GM19455 (cell line): ENCODE measurements at regions not wholly inside any gene's neighbourhood (a gene's known extent, or its start where the extent isn't known, plus 50 kb on each side); places are given as distances from the start of the nearest gene placed in this dataset.
"Not testable (repeated sequence)": the region's sequence is repeated elsewhere in the genome, so short reads cannot be mapped to it uniquely, and the experiment has no call there.

Experiments used
- ATAC-seq: cut with Tn5 transposase; IDR thresholded peaks from one replicate; pipeline ENCODE4 v1.9.1; 2021; ENCODE audit not compliant: unreplicated experiment

DNA sequence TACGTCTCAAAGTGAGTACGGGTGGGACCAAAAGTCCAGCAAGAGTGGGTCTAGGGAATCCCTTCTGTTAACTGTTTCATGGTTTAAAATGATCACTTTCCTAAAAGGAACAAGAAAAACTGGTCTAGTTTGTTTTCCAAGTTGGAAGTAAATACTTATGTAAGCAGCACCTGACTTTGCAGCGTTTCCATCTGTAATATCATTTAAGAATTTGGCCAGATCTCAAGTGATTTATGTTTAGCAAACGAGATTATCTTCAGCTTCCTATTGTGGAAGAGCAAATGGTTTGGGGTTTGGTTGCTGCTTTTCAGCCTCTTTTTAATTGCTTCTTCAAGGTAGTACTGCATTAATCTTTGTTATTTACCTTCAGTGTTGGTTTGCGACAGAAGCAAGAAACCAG, 50.4 kb downstream of the FHIP1A start:
- no peak for ATAC-seq

DNA sequence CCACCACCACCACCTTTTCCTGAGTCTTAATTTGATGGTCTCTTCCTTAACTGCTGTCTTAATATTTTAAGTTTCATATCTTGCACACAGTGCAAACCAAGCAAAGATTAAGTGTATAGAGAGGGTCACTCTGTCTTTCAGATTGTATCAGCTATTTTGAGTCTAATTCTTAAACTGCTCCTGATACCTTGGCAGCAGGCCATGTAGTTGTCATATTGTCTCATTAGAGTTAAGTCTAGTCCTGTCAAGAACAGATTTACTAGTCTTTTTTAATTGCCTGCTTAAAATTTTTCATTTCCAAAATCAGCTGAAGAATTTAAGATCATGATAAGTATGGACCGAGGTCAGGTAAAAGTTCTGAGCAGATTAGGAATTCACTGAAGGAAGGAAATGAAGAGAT, 51.5 kb downstream of the FHIP1A start:
- ATAC-seq = no peak

DNA sequence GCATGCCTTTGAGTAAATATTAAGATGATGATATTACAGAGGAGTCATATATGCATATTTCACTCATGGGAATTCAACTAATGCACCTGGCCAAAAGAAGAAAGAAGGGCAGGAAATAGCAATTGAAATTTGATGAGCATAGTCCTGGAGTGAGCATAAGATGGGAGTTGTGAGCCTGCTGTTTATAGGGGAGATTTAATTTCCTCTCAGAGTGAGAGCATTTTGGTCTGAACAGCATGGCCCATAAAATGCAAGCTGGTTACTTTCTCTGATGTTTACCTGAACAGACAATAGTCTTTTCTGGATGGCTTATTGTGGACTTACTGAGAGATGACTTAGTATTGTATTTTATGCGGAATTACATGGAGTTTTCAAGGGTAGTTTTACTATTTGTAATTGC, 53.6 kb downstream of the FHIP1A start:
- no peak for ATAC-seq

DNA sequence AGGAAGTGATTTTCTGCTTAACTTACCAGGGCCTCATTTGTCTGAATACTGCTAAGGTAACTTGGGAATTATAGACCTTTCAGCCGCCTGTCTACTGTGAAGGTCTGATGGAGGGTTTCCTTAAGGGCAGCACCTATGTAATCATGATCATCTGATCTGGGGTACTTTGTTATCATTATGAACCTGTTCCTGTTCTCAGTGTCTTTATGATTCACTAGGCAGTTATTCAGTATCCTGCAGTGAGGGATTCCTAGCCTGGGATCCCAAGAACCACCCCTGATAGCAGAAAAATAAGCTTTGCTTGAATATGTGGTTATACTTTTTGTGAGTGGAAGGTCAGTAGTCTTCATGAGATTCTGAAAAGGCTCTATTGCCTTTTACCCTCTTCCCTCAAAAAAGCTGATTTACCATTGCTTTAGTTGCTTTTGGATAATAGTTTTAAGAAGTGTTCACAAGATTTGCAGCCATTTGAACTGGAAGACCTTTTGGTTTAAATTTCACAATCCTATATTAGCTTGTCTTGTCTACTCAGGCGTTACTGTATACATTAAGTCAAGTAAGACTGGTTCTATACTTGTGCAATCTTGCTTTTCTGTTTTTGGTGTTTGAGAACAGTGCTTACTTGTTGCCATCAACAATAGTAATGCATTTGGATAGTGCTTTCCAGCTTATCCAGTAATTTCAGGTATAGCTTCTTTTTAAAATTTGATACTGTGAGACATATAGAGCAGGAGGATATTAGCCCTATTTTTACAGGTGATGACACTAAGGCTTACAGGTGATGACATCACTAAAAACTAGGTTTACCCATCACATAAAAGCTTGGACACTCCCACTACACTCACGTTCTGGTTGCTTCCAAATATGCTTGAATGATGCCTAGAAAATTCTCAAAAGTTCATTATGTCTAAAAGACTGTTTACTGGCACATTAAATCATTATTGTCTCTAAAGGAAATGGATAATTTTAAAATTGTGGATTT, 60.0 kb downstream of the FHIP1A start:
- ATAC-seq = no peak

DNA sequence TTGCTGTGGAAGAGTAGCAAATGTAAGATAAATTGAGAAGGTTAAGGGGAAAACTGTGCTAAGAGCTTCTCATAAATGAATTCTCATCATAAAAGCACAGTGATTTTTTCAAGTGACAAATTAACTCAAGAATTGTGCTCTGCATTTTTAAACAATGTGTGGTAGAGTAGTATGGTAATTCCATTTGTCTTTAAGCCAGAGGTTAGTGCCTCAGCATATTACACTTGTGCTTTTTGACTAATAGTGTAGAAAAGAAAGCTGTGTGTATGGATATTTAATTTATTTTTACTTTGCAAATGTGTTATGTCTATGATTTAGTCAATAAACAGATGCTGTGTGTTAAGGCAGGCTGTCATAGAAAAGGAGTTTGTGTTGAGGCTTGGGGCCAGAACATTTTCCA, 61.0 kb downstream of the FHIP1A start:
- no peak for ATAC-seq

DNA sequence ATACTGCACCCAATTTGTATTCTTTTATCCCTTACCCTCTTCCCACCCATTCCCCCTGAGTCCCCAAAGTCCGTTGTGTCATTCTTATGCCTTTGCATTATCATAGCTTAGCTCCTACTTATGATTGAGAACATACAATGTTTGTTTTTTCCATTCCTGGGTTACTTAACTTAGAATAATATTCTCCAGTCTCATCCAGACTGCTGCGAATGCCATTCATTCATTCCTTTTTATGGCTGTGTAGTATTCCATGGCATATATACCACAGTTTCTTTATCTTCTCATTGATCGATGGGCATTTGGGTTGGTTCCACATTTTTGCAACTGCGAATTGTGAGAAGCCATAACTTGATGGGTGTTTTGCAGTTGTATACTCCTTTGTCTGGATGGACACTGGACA, 62.8 kb downstream of the FHIP1A start:
- no peak for ATAC-seq

DNA sequence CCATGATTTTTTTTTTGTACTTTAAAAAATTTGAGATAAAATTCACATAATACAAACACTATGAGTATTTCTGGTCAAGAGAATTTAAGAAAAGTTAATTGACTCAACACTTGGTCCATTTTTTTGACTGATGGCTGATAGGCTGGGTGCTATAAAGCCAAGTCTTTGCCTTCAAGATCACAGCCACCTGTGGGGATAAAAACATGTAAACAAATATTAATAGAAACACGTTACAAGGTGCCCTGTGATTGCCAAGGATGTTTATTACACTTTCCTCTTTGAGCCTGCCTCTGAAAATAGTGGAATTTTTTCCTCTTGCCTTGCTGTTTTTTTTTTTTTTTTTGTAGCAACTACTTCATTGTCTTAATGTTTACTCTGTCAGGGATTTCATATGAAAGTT, 63.3 kb downstream of the FHIP1A start:
- ATAC-seq = no peak

DNA sequence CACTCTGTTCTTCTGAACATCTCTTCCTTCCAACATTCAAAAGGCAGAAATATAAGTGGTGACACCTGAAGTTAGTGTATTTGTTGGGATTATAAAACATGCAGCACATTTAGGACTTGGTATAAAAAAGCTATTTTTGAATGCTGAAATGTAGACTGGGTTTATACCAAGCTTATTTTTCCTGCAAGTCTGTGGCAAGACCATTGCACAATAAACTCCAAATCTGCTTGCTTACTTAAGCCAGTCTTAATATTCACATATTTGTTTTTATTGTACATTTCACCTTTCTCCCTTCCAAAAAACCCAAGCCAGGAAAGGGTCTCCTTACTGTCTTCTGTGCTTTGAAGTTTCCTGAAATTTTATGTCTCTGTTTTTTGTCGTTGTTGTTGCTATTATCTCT, 63.7 kb downstream of the FHIP1A start:
- no peak for ATAC-seq

DNA sequence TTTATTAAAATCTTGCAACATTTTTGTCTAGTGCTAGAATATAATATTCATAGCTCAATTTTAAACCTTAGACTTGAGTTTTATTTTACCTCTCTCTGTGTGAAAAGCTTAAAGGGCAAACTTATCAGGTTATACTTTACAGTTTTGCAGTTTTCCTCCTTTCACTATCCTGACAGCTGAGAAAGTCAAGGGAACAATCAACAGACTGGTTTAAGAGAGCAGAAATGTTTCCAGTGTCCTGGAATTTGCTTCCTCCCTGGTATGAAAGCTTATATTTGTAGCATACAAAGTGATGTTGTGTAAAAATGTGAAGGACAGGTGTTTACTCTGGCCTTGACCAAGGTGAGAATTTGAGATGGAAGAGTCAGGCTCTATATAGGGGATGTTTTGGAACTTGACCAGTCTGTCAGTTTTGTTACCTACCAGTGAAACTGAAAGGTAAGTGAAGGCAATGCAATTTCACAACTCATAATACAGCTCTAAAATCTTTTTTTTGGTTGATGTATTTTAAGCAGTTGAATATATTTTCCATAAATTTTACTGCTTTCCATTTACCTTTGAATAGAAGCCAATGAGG, 64.6 kb downstream of the FHIP1A start:
- no peak for ATAC-seq

DNA sequence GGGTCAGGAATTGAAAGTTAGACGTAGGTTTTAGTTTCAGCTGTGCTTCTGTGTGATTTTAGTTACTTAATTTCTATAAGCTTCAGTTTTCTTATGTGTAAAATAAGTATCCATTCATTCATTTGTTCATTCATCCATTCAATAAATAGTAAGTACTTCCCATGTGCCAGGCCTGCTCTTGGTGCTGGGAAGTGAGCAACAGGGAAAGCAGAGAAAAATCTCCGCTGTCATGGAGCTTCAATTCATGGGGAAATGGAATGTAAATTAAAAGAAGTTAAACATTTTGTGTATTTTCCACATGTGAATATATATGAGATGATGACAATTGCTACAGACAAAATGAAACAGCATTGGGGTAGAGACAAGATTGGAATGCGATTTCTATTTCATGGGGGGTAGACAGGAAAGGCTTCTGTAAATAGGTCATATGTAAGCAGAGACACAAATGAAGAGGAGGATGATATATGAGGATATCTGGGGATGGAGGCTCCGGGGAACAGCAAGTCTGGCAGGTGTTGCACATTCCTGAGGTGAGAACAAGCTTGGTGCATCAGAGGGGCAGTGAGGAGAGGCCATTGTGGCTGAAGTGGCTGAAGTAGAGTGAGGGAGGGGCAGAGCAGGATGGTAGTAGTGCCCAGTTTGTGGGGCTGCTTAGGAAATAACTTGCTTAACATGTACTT, 66.2 kb downstream of the FHIP1A start:
- ATAC-seq = no peak

DNA sequence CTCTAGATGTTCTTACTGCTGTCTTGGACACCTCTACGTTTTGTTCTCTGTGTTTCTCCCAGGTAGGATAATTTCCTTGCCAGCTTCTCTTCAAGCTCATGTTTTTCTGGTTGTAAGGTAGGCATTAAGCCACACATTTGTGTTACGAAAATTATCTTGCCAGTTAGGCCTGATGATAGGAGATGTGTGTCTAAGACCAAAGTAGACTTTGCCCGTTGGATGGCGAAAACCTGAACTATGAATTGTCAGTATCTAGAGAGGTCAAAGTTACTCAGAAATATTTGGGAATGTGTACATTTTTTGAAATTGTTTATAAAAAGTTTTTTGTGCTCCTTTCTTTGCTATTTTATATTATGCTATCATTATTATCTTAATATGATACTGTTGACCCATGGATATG, 72.8 kb downstream of the FHIP1A start:
- no peak for ATAC-seq

DNA sequence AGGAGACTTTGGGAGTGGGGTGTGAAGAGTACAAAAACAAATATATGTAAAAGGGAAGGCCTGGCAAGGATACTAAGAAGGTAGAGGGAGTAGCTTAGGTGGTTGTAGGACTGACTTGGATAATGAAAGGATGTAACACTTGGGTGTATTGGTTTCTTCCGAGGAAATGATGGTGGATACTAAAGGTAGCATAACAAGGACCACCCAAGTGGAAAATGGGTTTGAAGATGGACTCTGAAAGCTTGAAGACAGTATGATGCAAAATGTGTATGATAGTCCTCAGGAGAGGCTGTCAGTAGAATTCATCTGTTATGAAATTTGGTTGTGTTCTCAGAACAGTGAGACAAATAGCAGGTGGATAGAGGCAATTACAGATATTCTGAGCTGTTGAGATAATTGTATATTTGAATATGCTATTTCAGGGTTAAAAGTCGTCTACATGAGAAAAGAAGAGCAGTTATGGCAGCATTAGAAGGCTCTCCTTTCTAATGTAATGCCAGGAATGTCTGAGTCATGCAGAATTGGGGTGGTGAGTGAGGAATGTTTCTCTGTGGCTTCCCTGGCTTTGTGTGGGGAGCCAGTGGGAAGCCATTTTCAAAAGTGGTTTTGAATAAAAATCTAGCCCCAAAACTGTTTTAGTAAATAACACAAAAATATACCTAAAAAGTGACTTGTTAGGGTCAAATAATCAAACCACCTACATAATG, 75.6 kb downstream of the FHIP1A start:
- no peak for ATAC-seq

DNA sequence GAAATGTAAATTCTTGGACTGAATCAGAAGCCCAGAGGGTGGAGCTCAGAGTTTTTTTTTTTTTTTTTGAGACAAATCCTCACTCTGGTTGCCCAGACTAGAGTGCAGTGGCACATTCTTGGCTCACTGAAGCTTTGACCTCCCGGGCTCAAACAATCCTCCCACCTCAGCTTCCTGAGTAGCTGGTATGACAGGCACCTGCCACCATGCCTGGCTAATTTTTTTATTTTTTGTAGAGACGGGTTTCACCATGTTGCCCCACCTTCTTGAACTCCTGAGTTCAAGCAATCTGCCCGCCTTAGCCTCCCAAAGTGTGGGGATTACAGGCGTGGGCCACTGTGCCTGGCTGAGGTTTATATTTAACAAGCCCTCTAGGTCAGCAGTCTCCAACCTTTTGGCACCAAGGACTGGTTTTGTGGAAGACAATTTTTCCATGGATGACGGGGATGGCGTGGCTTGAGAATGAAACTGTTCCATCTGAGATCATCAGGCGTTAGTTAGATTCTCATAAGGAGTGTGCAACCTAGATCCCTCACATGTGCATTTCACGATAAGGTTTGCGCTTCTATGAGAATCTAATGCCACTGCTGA, 76.7 kb downstream of the FHIP1A start:
- no peak for ATAC-seq

DNA sequence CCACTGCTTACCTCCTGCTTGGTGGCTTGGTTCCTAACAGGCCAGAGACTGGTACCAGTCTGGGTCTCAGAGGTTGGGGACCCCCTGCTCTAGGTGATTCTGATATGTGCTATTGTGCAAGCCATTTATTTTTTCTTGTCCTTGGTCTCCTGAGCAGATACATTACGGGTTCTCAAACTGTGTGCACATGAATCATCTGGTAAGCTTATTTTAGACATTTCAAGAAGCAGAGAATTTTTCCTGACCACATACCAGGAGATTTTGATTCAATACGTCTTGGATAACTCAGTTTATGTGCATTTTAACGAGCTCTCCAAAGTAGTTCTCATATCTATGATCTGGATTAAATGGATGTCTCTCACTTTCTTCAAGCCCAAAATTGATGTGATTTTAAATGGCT, 77.2 kb downstream of the FHIP1A start:
- no peak for ATAC-seq

DNA sequence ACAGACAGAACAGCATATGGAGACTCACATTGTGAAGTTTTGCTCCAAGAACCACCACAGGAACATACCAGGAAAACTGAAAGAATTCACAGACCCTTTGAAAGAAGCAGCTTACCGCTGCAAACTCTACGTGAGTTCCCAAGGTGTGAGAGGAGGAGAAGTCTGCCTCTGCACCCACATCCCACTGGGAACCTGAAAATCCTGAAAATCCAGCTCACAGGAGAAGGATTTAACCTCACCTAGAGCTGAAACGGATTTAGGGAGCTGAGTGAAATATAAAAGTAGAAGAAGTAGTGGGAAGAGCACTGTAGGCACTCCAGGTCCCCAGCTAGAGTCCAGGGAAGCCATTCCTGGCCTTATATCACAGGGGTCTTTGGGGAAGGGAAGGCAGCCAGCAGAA, 80.0 kb downstream of the FHIP1A start:
- ATAC-seq = no peak

DNA sequence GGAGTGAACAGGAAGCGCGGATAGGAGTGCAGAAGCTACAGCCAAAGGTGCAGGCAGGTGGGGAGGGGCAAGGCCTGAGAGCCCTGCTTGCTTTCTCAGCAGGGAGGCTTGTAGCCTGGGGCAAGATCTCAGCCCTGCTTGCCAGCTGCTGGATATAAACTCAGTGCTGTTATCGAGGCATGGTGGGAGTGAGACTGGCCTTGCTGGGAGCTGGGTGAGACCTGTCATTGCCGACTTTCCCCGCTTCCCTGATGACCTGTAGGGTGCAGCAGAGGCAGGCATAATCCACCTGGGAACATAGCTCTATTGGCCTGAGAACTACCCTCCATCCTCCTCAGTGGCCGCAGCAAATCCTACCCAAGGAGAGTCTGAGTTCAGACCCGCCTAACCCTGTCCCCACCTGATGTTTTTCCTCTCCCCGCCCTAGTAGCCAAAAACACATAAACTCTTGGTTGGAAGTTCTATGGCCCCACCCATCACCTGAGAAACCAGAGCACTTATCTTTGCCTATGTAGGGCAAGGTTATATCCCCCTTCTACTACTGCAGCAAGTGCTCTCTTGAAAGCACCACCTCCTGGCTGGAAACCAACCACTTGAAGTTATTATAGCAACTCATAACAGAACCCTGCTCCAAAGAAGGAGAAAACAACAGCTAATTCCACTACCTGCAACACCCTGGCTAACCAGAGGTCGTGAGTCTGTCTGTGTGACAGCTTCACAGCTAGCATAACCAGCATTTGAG, 80.7 kb downstream of the FHIP1A start:
- ATAC-seq = no peak

DNA sequence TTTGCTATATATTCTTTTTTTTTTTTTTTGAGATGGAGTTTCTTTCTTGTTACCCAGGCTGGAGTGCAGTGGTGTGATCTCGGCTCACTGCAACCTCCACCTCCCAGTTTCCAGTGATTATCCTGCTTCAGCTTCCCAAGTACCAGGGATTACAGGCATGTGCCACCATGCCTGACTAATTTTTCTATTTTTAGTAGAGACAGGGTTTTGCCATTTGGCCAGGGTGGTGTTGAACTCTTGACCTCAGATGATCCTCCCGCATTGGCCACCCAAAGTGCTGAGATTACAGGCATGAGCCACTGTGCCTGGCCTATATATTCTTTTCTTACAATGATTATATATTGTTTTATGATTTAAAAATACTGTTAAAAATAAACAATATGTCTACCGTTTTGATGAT, 86.6 kb downstream of the FHIP1A start:
- not testable (repeated sequence) for ATAC-seq

DNA sequence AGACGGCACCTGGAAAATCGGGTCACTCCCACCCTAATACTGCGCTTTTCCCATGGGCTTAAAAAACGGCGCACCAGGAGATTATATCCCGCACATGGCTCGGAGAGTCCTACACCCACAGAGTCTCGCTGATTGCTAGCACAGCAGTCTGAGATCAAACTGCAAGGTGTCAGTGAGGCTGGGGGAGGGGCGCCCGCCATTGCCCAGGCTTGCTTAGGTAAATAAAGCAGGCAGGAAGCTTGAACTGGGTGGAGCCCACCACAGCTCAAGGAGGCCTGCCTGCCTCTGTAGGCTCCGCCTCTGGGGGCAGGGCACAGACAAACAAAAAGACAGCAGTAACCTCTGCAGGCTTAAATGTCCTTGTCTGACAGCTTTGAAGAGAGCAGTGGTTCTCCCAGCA, 102.6 kb downstream of the FHIP1A start:
- ATAC-seq = not testable (repeated sequence)

DNA sequence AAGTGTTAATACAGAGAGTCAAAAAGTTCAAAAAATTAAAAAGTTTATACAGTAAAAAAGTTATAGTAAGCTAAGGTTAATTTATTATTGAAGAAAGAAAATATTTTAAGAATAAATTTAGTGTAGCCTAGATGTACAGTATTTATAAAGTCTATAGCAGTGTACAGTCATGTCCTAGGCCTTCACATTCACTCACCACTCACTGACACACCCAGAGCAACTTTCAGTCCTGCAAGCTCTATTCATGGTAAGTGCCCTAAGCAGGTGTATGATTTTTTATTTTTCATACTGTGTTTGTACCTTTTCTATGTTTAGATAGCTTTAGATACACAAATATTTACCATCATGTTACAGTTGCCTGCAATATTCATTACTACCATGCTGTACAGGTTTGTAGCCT, 108.9 kb downstream of the FHIP1A start:
- no peak for ATAC-seq

DNA sequence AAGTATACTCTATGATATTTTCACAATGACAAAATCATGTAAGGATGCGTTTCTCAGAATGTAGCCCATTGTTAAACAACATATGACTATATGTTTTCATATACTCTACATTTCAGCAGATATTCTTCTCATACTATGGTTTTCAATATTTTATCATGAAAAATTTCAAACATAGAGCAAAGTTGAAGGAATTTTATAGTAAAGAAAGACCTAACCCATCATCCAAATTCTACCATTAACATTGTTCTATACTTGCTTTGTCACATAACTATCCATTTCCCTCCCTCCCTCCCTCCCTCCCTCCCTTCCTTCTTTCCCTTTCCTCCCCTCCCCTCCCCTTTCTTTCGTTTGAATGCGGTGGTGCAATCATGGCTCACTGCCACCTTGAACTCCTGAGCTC, 109.4 kb downstream of the FHIP1A start:
- no peak for ATAC-seq
